GM12801 (cell line): ENCODE measurements at regions not wholly inside any gene's neighbourhood (a gene's known extent, or its start where the extent isn't known, plus 50 kb on each side); places are given as distances from the start of the nearest gene placed in this dataset.

Source experiments
- CTCF ChIP-seq: IDR thresholded peaks from one replicate; pipeline ENCODE4 v1.5.1; 2011; ENCODE audit warnings: control low read depth; ENCODE audit not compliant: insufficient read length; ENCODE audit errors: extremely low read depth

DNA sequence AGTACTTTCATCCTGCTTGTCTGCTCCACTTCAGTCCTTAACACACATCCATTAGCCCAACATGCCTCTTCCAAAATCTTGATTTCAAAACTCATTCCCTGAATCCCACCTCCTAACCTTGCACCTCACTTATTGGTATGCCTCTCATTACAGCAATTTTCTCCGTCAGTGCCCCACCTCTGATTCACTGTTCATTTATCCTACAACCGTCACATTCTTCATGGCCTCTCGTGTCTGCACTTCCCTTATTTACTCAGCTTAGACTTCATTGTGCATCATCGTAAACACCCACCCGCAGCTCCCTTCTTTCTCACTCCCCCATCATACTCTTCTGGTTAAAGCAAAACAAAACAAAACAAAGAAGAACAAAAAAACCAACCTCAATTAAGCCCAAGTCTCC is 160.6 kb upstream of the HMGA2 start:
- TF ChIP-seq CTCF = no peak

GRCh38 chr12:65664715-65665250 is 159.5 kb upstream of the HMGA2 start:
- no peak for TF ChIP-seq CTCF

DNA sequence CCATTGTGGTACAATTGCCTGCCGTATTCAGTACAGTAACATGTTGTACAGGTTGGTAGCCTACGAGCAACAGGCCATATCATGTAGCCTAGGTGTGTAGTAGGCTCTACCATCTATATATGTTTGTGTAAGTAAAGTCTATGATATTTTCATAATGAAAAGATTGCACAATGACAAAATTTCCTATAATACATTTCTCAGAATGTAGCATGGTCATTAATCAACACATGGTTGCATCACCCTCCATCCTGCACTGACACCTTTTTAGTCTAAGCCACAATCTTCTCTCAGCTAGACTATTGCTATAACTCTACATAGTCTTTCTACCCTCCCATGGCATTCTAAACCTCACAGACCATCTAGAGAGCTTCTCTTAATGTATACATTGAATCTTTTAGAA is 158.5 kb upstream of the HMGA2 start:
- no peak for TF ChIP-seq CTCF

- no peak for TF ChIP-seq CTCF
Observed at GRCh38 chr12:65666876-65667275, 157.4 kb upstream of the HMGA2 start.

- no peak for TF ChIP-seq CTCF
Observed at GRCh38 chr12:65667932-65668331, 156.4 kb upstream of the HMGA2 start.

DNA sequence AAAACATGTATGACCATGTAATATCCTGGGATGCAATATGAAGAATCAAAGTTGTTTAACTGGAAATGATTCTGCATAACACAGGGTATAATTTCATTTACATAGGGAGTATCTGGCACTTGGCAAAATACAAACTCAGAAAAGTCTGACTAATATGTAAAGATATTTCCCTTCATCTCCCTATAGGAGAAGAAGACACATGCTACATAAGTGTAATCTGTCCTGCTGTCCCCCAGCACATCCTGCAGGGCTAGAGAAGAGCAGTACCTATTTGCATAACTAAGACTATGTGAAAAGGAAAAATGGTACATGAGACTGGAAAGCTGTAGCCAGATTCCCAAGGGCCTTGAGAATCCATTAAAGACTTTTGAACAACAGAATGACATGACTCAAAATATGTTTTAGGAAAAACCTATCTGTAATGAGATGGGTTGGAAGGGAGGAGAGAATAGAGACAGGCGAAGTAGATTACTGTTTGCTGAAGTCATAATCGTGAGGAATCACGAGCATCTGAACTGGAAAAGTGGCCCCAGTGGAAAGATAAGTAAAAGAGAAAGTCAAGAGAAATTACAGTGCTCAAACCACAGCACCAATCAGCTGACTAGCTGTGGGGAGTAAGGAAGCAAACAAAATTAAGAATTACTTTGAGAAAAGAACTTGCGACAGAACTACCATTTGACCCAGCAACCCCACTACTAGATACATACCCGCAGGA is 155.1 kb upstream of the HMGA2 start:
- no peak for TF ChIP-seq CTCF

GRCh38 chr12:65670775-65671174 is 153.5 kb upstream of the HMGA2 start:
- TF ChIP-seq CTCF = no peak
